ENCODE measurements at regions not wholly inside any gene's neighbourhood (a gene's known extent, or its start where the extent isn't known, plus 50 kb on each side); places are given as distances from the start of the nearest gene placed in this dataset.

GRCh38 chr7:95669513-95669912, 73.2 kb upstream of the PDK4 start:
- FAIRE-seq (no peak), DNase-seq (ENCODE audit: low spot score in 2 of 2) (no peak)

- no peak for FAIRE-seq
- DNase-seq (ENCODE audit: low spot score in 2 of 2): no peak
Measured at GRCh38 chr7:95668504-95669018, 72.2 kb upstream of the PDK4 start.

- no peak for FAIRE-seq
- DNase-seq (ENCODE audit: low spot score in 2 of 2): no peak
Measured at GRCh38 chr7:95662987-95663386, 66.7 kb upstream of the PDK4 start.

GRCh38 chr7:95660023-95660434, 63.7 kb upstream of the PDK4 start:
- DNase-seq (ENCODE audit: low spot score in 2 of 2) (no peak), FAIRE-seq (no peak)

- DNase-seq (ENCODE audit: low spot score in 2 of 2) (no peak), FAIRE-seq (no peak)
Measured at GRCh38 chr7:95658676-95659075, 62.4 kb upstream of the PDK4 start.

- no peak for DNase-seq (ENCODE audit: low spot score in 2 of 2)
- FAIRE-seq: no peak
Measured at GRCh38 chr7:95649546-95649945, 53.2 kb upstream of the PDK4 start.

- FAIRE-seq (no peak), DNase-seq (ENCODE audit: low spot score in 2 of 2) (no peak)
Measured at GRCh38 chr7:95646350-95646749, 50.0 kb upstream of the PDK4 start.

Data from frontal cortex (tissue), 3 donors.